ENCODE measurements at regions not wholly inside any gene's neighbourhood (a gene's known extent, or its start where the extent isn't known, plus 50 kb on each side); places are given as distances from the start of the nearest gene placed in this dataset.

- TF ChIP-seq CTCF (conservative IDR thresholded peaks at IDR 0.05; ENCODE audit: low read depth, low read length) (no peak), EZH2phosphoT487 (IDR thresholded peaks at IDR 0.05; ENCODE audit: borderline replicate concordance, low read length) (no peak), EZH2 (IDR thresholded peaks at IDR 0.05; ENCODE audit: low read length, unreplicated experiment) (no peak)
These were observed 129.2 kb downstream of the SEC14L1 start for GRCh38 chr17:77269696-77270681.

All from PC-3 (cell line).